H1 (cell line): ENCODE measurements at regions not wholly inside any gene's neighbourhood (a gene's known extent, or its start where the extent isn't known, plus 50 kb on each side); places are given as distances from the start of the nearest gene placed in this dataset.

Source experiments
- CTCF ChIA-PET: fragments of 300-600 bp; sonication (Branson Sonifier 250); formaldehyde crosslinking; loops from one replicate; lab custom pipeline; 2021; ENCODE audit not compliant: partially characterized antibody; lab: Charles Lee
- POLR2A ChIA-PET: fragments of 300-600 bp; sonication (Branson Sonifier 250); formaldehyde crosslinking; loops from one replicate; lab custom pipeline; 2021; ENCODE audit warnings: inconsistent platforms; ENCODE audit not compliant: partially characterized antibody; lab: Charles Lee
- DNase-seq, 2 experiments: peaks; one replicate each; pipeline versions ENCODE4 v3.0.0 to v3.0.0-alpha.2; 2010 to 2022; ENCODE audit warnings: low spot score in 2 of 2, low read depth in 1 of 2, mixed read lengths in 1 of 2
- FAIRE-seq: peaks from 2 replicates; lab custom pipeline; 2011; peaks lifted over from hg19 to GRCh38; lab: Jason Lieb, UNC
- H2AFZ ChIP-seq: 2 replicates; pipeline ENCODE4 v1.8.1; 2012; ENCODE audit warnings: low read length, inconsistent platforms
- H2AK5ac ChIP-seq: 2 replicates; pipeline ENCODE4 v1.6.1; 2013; ENCODE audit warnings: low read depth, low read length
- H2BK120ac ChIP-seq: replicated peaks from 2 replicates; pipeline ENCODE3; 2013; ENCODE audit warnings: low read depth, low read length, inconsistent platforms
- H2BK12ac ChIP-seq: 2 replicates; pipeline ENCODE4 v1.6.1; 2013; ENCODE audit warnings: low read depth, low read length
- H2BK15ac ChIP-seq: 2 replicates; pipeline ENCODE4 v1.6.1; 2013; ENCODE audit warnings: low read length
- H2BK20ac ChIP-seq: 2 replicates; pipeline ENCODE4 v1.6.1; 2013; ENCODE audit warnings: low read length
- H2BK5ac ChIP-seq: 2 replicates; pipeline ENCODE4 v1.6.1; 2013; ENCODE audit warnings: low read depth, low read length
- H3K14ac ChIP-seq: 2 replicates; pipeline ENCODE4 v1.6.1; 2013; ENCODE audit warnings: inconsistent platforms; ENCODE audit not compliant: insufficient read length
- H3K18ac ChIP-seq: 2 replicates; pipeline ENCODE4 v1.6.1; 2013; ENCODE audit warnings: low read length; ENCODE audit errors: extremely low read depth
- H3K23ac ChIP-seq: 2 replicates; pipeline ENCODE4 v1.6.1; 2013; ENCODE audit warnings: inconsistent platforms; ENCODE audit not compliant: insufficient read length
- H3K23me2 ChIP-seq: 2 replicates; pipeline ENCODE4 v1.6.1; 2013; ENCODE audit warnings: low read depth, low read length
- H3K27ac ChIP-seq: 2 replicates; pipeline ENCODE4 v1.6.1; 2011; ENCODE audit warnings: low read depth, low read length, inconsistent platforms
- H3K27me3 ChIP-seq, 4 experiments: replicated peaks in 1 of 4; 1 replicate in 1 of 4; 2 replicates in 3 of 4; pipeline versions ENCODE4 v1.6.1 to v1.8.1; 2011 to 2013; ENCODE audit warnings: low read length in 3 of 4, mild to moderate bottlenecking in 3 of 4, inconsistent platforms in 2 of 4, mixed read lengths in 2 of 4, moderate library complexity in 1 of 4; ENCODE audit not compliant: control insufficient read depth in 3 of 4, insufficient read depth in 3 of 4; ENCODE audit errors: extremely low read depth in 1 of 4
- H3K36me3 ChIP-seq, 4 experiments: 2 replicates each; pipeline versions ENCODE4 v1.6.1 to v1.8.1; 2011 to 2013; ENCODE audit warnings: mild to moderate bottlenecking in 4 of 4, low read length in 3 of 4, moderate library complexity in 2 of 4, control low read depth in 1 of 4, inconsistent platforms in 1 of 4; ENCODE audit not compliant: insufficient read depth in 4 of 4, control insufficient read depth in 2 of 4
- H3K4ac ChIP-seq: replicated peaks from 2 replicates; pipeline ENCODE3; 2013; ENCODE audit warnings: low read length, low read depth, mixed read lengths, inconsistent platforms; ENCODE audit not compliant: insufficient read length
- H3K4me1 ChIP-seq, 4 experiments: replicated peaks in 1 of 4; 1 replicate in 1 of 4; 2 replicates in 3 of 4; pipeline versions ENCODE4 v1.6.1 to v1.8.1; 2011 to 2013; ENCODE audit warnings: low read length in 3 of 4, inconsistent platforms in 2 of 4, mixed read lengths in 1 of 4; ENCODE audit not compliant: insufficient read depth in 4 of 4, control insufficient read depth in 3 of 4
- H3K4me2 ChIP-seq, 2 experiments: 2 replicates each; pipeline versions ENCODE4 v1.6.1 to v1.8.1; 2011 to 2013; ENCODE audit warnings: low read depth in 2 of 2, low read length in 2 of 2, control low read depth in 1 of 2, inconsistent platforms in 1 of 2, mild to moderate bottlenecking in 1 of 2; ENCODE audit not compliant: insufficient read depth in 1 of 2
- H3K4me3 ChIP-seq, 4 experiments: fragments of 200-600, 300-600 bp in 1 of 4; sonication (generic), shearing (Covaris generic), sonication (Bioruptor Twin) in 1 of 4; 2 replicates each; pipeline versions ENCODE4 v1.5.1 to v1.8.1; 2011 to 2016; ENCODE audit warnings: low read length in 4 of 4, low read depth in 3 of 4, control low read depth in 2 of 4, inconsistent platforms in 2 of 4, mild to moderate bottlenecking in 2 of 4, mixed read lengths in 1 of 4, moderate library complexity in 1 of 4; ENCODE audit not compliant: insufficient read depth in 2 of 4; ENCODE audit errors: extremely low read depth in 1 of 4
- H3K56ac ChIP-seq: replicated peaks from 2 replicates; pipeline ENCODE3; 2013; ENCODE audit warnings: low read depth, mild to moderate bottlenecking, mixed read lengths, low read length, inconsistent platforms; ENCODE audit not compliant: insufficient read length
- H3K79me1 ChIP-seq: 2 replicates; pipeline ENCODE4 v1.6.1; 2013; ENCODE audit warnings: low read depth, low read length, control low read depth
- H3K79me2 ChIP-seq, 2 experiments: 2 replicates each; pipeline versions ENCODE4 v1.6.1 to v1.8.1; 2012 to 2013; ENCODE audit warnings: low read length in 2 of 2, mild to moderate bottlenecking in 2 of 2, inconsistent platforms in 1 of 2; ENCODE audit not compliant: insufficient read depth in 2 of 2, control insufficient read depth in 1 of 2
- H3K9ac ChIP-seq, 4 experiments: replicated peaks in 1 of 4; 1 replicate in 1 of 4; 2 replicates in 3 of 4; pipeline versions ENCODE4 v1.6.1 to v1.8.1; 2011 to 2013; ENCODE audit warnings: low read depth in 3 of 4, low read length in 3 of 4, control low read depth in 2 of 4, mild to moderate bottlenecking in 2 of 4, moderate library complexity in 2 of 4, inconsistent platforms in 1 of 4; ENCODE audit errors: extremely low read depth in 1 of 4
- H3K9me3 ChIP-seq, 2 experiments: 2 replicates each; pipeline versions ENCODE4 v1.6.1 to v1.8.1; 2012 to 2013; ENCODE audit warnings: mild to moderate bottlenecking in 2 of 2, moderate library complexity in 2 of 2, control low read depth in 1 of 2, inconsistent platforms in 1 of 2, low read depth in 1 of 2, low read length in 1 of 2, mixed read lengths in 1 of 2; ENCODE audit not compliant: insufficient read depth in 2 of 2
- H4K20me1 ChIP-seq, 2 experiments: replicated peaks in 1 of 2; 2 replicates each; pipeline versions ENCODE3 to v1.8.1; 2011 to 2013; ENCODE audit warnings: inconsistent platforms in 2 of 2, low read length in 2 of 2, mild to moderate bottlenecking in 1 of 2; ENCODE audit not compliant: insufficient read depth in 2 of 2, control insufficient read depth in 1 of 2
- H4K5ac ChIP-seq: 2 replicates; pipeline ENCODE4 v1.6.1; 2013; ENCODE audit warnings: low read length, low read depth, mixed read lengths, inconsistent platforms; ENCODE audit not compliant: insufficient read length
- H4K8ac ChIP-seq: 2 replicates; pipeline ENCODE4 v1.8.0; 2013; ENCODE audit warnings: mild to moderate bottlenecking, moderate library complexity, low read length, inconsistent platforms; ENCODE audit not compliant: insufficient read depth; ENCODE audit errors: extremely low read depth
- H4K91ac ChIP-seq: replicated peaks from 2 replicates; pipeline ENCODE3; 2013; ENCODE audit warnings: low read length, mixed read lengths, inconsistent platforms; ENCODE audit not compliant: insufficient read length
- POLR2A ChIP-seq, 2 experiments: IDR thresholded peaks; 1 replicate in 1 of 2; 2 replicates in 1 of 2; pipeline ENCODE4 v1.6.1; 2011; ENCODE audit warnings: low read depth in 2 of 2, low read length in 2 of 2, mild to moderate bottlenecking in 2 of 2; ENCODE audit errors: control extremely low read depth in 1 of 2
- SIRT6 ChIP-seq: IDR thresholded peaks from one replicate; pipeline ENCODE4 v1.7.1; 2012; ENCODE audit warnings: low read length, inconsistent platforms
- SUZ12 ChIP-seq: fragments of 200-600 bp; sonication (generic); IDR thresholded peaks from 2 replicates; pipeline ENCODE4 v1.6.1; 2012; ENCODE audit warnings: mild to moderate bottlenecking, inconsistent platforms, low read length, moderate library complexity, mixed read lengths
- YY1 ChIP-seq: IDR thresholded peaks from 2 replicates; pipeline ENCODE4 v1.6.1; 2011; ENCODE audit warnings: low read depth, mild to moderate bottlenecking, low read length
- WGBS, 2 experiments: shearing (Covaris generic) in 1 of 2; methylation state at CpG; one replicate each; pipeline versions ENCODE4 v1.1.6 to v1.1.7; 2013 to 2015; ENCODE audit warnings: low lambda C conversion rate in 2 of 2, mixed read lengths in 2 of 2, inconsistent platforms in 1 of 2, low coverage in 1 of 2, missing lambda C conversion rate in 1 of 2; ENCODE audit not compliant: insufficient replicate concordance in 2 of 2, insufficient coverage in 1 of 2, insufficient read length in 1 of 2; ENCODE audit errors: extremely low coverage in 1 of 2, missing lambda C conversion rate in 1 of 2; 5-methylcytosine and 5-hydroxymethylcytosine counted together
- TF ChIP-seq, protein P1 (sequence below): IDR thresholded peaks from 2 replicates; pipeline ENCODE4 v1.6.1; 2012; ENCODE audit warnings: low read length, inconsistent platforms

DNA sequence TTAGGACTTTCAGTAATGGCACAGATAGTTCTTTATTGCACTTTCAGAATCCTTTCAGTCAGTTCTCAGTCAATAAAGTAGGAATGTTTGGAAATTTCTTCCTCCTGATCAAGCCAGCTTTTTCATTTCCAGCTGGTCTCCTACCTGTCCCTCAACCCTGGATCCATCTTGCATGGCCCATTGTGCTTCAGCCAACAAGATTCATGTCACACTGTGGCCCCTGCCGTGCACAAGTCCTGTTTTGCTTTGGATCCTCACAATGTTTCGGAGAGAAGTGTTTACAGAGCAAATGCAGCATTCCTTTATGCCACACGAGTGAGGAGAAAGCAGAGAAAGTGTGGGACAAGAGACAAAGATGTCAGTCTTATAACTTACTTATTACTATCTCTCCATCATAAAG is 1694.7 kb upstream of the LRRTM3 start:
- Histone ChIP-seq H3K18ac (no peak overlapping the region), H2AFZ (peak overlapping the region; percentile 24), H2AK5ac (no peak overlapping the region), H3K56ac (no peak overlapping the region), H3K27me3 (no peaks in the 10 kb centered on the region), H4K20me1 (no peaks in the 10 kb centered on the region), H3K4me1 (peaks cover 0 to 3% (median 0%) of the 10 kb centered on the region in 4 experiments; a peak in 1 of 7 replicates), H2BK5ac (no peak overlapping the region), H3K23me2 (peaks cover 2% of the 10 kb centered on the region; the same call in 1 of the 2 replicates), H3K79me1 (no peaks in the 10 kb centered on the region), H4K5ac (no peak overlapping the region), H3K23ac (no peak overlapping the region), H3K14ac (no peak overlapping the region), H2BK20ac (no peak overlapping the region), H2BK12ac (no peak overlapping the region), H3K27ac (no peak overlapping the region), H4K8ac (no peak overlapping the region), H3K79me2 (no peaks in the 10 kb centered on the region), H3K9me3 (no peaks in the 10 kb centered on the region), H2BK120ac (no peak overlapping the region), H3K36me3 (no peaks in the 10 kb centered on the region), H2BK15ac (no peak overlapping the region), H3K4ac (no peak overlapping the region), H3K9ac (no peak overlapping the region; a peak in 1 of 7 replicates), H3K4me2 (no peak overlapping the region), H4K91ac (no peak overlapping the region), H3K4me3 (no peak overlapping the region)
- no peak for DNase-seq
- CTCF ChIA-PET, result interaction anchor here (1.0 kb wide), 1 partner anchor 12 kb away, joined by 3 read pairs; no protein-coding TSS in a partner anchor
- TF ChIP-seq, protein P1, sequence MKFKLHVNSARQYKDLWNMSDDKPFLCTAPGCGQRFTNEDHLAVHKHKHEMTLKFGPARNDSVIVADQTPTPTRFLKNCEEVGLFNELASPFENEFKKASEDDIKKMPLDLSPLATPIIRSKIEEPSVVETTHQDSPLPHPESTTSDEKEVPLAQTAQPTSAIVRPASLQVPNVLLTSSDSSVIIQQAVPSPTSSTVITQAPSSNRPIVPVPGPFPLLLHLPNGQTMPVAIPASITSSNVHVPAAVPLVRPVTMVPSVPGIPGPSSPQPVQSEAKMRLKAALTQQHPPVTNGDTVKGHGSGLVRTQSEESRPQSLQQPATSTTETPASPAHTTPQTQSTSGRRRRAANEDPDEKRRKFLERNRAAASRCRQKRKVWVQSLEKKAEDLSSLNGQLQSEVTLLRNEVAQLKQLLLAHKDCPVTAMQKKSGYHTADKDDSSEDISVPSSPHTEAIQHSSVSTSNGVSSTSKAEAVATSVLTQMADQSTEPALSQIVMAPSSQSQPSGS, result no peak
- no peak for TF ChIP-seq SUZ12
- 0 out of 2 replicates have a peak, but pooled peaks have one; percentile 23 for TF ChIP-seq YY1
- TF ChIP-seq POLR2A (IDR thresholded peaks at IDR 0.05; ENCODE audit: control extremely low read depth in 1 of 2, low read depth in 2 of 2, low read length in 2 of 2), result no peak
- TF ChIP-seq SIRT6, result no peak
- WGBS, 2 experiments, result 53% methylated on average over 3 of the region's 3 CpGs; no CpG with 5 or more reads in 1 of the 2 experiments
- POLR2A ChIA-PET, result no interaction called here
- no peak for FAIRE-seq
